GM18498 (cell line): ENCODE measurements at regions not wholly inside any gene's neighbourhood (a gene's known extent, or its start where the extent isn't known, plus 50 kb on each side); places are given as distances from the start of the nearest gene placed in this dataset.

ENCODE experiments used
- ATAC-seq: cut with Tn5 transposase; IDR thresholded peaks from one replicate; pipeline ENCODE4 v1.9.1; 2021; ENCODE audit warnings: mild to moderate bottlenecking, moderate library complexity; ENCODE audit not compliant: unreplicated experiment

DNA sequence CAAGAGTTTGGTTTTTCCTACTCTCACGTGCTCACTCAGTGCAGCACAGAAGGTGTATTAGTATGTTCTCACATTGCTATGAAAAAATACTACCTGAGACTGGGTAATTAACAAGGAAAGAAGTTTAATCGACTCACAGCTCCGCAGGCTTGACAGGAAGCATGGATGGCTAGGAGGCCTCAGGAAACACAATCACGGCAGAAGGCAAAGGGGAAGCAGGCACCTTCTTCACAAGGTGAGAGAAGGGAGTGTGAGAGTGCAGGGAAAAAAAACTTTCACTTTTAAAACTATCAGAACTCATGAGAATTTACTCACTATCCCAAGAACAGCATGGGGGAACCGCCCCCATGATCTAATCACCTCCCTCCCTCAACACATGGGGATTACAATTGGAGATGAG lies 185.8 kb upstream of the TMPO start:
- ATAC-seq, result no peak

DNA sequence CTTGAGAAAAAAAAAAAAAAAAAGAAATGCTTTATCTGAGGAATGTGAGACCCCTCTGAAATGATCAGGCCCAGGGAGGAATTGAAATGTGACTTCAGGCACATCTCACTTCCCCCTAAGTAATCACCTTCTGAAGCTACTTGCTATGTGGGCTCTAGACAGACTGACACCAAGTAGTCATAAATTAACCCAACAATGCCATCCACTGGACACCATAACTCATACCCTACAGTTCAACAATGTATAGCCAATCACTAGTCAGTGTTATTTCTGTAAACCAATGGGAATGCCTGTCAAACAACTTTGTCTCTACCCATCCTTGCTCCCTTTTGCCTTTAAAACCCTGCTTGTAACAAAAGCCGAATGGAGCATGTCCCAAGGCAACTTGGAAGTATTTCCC lies 182.7 kb upstream of the TMPO start:
- ATAC-seq, result peak; percentile 85

DNA sequence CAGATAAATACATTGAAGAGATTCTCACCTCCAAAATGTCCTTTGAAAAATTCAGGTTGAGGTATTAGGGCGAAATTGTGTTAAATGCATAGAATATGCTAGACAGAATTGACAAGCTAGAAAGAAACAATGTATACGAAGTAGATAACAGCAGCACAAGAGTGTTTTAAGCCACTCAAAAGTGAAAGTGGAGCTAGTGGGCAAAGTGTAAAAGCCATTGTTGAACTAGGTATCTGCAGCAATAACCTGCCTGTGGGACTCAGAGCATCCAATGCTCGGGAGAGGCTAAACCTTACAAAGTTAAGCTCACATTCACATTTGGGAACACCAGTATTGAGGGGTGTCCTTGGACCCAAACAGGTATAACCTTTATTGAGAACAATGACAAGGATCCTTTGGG lies 180.6 kb upstream of the TMPO start:
- ATAC-seq, result no peak

DNA sequence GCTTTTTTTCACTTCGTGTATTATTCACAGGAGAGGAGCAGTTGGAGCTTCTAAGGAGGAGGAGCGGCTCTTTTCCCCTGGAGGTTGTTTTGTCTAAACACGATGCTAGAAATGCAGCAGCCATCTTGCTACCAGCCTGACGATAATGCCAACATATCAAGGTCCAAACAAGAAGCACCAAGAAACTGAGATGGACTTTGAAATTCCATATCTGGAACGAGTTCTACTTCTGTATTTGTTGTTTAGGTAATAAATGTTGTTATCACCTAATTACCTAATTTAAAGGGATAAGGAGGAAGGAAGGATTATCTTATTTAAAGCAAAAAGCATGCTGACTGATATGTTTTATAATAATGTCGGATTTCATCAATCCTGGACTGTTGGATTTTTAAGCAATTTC lies 174.4 kb upstream of the TMPO start:
- no peak for ATAC-seq

DNA sequence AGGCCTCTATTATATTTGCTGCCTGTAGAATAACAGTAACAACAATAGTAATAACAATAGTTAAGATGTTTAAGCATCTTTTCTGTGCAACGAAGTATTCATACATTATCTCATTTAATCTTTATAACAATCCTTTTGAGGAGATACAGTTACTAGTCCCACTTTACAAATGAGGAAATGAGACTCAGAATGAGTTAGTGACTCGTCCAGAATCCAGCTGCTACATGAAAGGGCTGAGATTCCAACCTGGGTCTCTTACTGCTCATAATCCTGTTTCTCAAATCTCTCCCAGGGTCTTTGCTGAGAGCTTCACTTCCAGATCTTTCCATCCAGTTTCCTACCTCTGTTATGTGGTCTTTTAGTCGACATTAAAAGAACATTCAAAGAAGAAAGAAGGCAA lies 173.7 kb upstream of the TMPO start:
- ATAC-seq, result no peak

DNA sequence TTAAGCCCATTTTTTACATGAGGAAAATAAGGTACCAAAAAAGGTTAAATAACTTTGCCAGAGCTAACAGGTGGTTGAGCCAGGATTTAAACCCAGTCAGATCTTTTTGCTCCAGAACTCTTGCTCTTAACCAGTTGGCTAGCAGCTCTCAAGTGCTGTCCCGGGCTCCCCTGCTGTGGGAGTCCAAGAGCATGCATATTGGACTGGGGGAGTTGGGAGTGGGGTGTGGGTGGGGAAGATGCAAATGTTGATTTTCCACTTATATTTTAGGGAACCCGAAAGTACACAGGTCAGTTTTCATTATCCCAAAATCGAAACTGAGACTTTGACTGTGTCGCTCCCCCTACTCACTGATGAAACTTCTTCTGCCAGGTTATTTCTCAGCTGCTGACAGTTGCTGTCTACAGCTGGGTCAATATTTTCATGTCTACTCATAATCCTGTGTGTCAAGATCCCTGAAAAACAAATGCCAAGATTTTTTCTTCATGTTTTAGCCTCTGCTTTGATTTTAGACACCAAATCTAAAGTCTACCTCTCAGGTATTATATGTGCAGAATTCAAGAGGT lies 172.3 kb upstream of the TMPO start:
- peak; percentile 45 for ATAC-seq

DNA sequence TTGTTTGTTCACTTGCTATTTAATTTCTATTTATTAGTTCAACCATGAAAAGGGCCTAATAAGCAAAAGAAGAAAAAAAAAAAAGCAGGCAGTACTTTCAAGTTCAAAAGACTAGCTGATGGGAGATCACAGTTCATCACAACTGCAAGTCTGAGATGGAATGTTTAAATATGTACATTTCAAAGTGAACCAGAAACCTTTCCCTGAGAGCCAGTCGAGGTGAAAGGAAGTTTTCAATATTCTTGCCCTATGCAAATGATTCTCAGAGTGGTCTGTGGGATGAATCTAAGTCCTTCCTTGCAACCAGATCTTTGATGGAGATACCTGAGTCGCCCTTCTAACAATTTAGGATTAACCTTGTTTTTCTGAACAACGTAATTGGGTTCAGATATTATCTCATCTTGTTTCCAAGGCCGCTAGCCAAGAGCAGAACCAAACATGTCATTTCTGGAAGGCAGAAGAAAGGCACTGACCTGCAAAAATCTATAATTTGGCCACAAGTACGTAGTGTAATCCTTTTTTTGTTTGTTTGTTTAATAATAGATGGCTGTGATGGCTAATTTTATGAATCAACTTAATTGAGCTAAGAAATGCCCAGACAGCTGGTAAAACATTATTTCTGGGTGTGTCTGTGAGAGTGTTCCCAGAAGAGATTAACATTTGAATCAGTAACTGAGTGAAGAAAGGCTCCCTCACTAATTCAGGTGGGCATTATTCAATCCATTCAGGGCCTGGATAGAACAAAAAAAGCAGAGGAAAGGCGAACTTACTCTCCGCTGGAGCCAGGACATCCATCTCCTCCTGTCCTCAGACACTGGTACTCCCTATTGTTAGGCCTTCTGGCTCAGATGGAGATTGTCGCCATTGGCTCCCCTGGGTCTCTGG lies 171.1 kb upstream of the TMPO start:
- ATAC-seq, result no peak

DNA sequence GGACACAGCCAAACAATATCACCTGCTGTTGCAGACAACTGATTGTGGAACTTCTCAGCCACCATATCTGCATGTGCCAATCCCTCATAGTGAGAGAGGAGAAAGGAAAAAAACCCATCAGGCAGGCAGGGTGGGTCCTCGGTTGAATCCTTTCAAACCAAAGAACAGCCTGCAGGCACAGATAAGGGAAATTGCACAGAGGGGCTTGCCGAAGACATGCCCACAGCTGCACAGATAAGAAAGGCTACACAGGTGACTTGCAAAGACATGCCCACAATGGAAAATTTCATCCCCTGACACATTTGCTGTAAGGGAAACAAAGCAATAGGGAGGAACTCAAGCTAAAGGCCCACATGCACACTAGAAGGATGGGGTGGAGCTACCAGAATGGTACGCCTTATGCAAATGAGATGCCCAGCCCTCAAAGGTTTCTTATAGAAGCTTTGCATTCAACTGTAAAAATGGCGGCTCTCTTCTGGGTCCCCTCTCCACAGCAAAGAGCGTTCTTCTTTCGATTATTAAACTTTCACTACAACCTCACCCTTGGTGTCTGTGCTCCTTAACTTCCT lies 170.0 kb upstream of the TMPO start:
- ATAC-seq, result no peak

DNA sequence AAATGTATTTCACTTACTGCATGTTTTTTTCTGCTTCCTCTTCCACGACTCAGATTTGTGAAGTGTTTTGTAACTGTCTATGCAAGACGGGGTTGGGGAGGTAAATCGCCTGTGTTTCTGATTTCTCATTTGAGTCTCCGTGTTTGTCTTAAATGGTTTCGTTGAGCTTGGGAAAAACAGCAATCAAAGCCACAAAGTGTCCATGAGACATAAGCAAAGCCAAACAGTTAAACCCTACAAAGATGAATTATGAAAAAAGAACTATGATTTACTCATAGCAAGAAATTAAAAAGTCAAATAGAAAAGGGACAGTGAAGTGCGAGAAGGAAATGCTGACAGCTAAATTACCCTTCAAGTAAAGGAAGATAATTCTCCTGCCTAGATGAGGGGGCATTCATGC lies 164.3 kb upstream of the TMPO start:
- ATAC-seq, result no peak

DNA sequence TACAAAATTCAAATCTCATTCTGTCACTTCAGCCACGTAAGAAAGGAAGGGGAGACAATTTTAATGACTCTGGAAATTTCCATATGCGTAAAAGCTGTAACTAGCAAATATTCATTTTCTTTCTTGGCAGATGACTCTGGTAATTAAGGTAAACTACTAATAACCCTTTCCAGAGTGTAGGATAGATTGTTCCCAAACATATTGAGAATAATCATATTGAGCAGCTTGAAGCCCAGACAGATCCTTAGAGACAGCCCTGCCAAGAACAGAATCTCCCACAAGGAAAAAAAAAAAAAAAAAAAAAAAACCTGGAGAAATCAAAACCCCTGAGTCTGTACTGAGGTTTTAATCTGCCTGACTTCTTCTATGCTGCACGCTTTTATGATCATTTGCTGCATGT lies 163.6 kb upstream of the TMPO start:
- ATAC-seq, result no peak

DNA sequence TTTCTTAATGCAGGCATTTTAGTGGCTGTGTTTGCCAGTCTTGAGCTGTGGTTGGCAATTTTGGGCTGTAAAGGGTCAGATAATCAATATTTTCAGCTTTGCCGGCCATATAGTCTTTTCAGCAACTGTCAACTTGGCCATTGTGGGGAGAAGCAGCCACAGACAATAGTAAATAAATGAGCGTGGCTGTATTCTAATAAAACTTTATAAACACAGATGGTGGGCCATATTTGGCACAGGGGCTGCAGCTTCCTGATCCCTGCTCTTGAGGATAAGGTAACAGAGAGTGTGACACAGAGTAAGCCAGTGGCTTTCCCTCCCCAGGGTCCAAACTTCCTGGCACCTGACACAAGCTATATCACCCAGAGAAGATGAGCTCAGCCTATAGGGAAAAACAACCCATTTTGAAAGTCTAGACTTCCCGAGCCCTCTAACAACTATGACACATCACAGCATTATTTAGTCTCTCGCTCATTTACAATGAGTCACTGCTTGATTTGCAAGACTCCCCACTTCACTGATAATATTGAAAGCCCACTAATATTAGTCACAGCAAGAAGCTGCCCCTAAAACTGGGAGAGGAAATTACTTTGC lies 163.1 kb upstream of the TMPO start:
- ATAC-seq, result peak; percentile 47

DNA sequence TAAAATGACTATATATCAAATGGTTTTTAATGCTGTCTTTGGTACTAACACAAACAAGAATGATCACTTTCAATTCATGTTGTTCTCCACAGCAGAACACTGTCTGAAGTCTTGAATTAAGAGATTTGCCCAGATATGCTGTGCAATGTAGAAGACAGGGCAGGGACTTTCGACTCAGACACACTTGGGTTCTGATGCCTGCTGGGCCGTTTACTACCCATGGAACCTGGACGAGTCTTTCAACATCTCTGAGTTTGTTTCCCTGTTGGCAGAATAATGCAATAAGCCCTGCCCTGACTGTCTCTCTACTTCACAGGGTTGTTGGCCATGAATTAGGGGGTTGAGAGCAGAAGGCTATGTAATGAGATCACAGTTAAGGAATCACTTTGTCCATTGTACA lies 162.6 kb upstream of the TMPO start:
- ATAC-seq, result peak; percentile 25

DNA sequence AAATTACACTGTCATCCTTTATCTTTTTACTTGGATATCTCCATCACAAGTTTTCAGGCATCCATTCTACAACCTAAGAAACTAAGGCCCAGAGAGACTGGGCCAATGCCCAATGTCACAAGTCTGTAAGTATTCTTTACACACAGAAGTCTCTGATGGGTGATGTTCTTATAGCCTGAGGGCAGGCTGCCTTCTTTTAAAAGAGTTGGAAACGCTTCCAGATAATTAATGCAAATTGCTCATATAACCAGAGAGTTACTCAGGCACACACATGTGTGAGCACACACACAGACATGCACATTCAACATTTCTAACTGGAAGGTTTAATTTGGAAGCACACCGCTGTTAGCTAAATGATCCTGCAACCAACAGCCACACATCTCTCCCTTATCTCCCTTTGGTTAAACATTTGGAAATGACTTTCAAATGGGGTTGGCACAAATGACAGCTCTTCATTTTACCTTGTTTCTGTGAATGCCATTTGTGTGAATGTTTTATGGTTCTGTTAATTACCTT lies 160.8 kb upstream of the TMPO start:
- no peak for ATAC-seq

DNA sequence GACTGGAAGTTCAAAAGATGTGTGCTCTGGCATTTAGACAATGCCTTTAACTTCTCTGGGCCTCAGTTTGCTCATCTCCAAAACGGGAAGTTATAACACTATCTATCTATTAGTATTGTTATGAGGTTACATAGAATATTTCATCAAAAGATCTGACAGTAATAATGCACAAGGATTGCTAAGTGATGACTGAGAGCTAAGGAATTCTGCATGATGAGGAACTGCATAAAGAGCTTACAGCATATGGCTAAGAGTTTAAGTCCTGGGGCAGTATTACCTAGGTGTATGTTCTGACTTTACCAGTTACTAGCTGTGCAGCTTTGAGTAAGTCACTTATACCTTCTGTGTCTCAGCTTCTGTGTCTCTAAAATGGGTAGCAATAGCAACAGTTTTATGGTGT lies 160.1 kb upstream of the TMPO start:
- no peak for ATAC-seq

DNA sequence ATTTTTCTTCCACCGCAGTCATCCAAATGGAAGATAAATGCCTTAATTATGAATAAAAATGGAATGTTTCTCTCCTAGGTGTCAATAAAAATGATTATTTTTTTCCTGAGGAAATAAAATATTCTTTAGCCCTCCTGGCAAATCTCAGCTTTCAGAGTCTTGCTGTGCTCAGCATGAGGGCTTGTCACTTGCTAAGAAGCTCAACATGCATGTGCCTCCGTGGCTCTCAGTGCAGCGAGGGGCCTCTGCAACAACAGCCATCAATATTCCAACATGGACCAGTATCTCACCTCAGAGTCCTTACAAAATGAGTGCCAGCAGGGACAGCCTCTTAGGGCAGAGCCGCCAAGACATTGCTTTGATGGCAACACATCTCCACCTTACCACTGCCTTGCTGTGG lies 159.5 kb upstream of the TMPO start:
- ATAC-seq, result no peak

DNA sequence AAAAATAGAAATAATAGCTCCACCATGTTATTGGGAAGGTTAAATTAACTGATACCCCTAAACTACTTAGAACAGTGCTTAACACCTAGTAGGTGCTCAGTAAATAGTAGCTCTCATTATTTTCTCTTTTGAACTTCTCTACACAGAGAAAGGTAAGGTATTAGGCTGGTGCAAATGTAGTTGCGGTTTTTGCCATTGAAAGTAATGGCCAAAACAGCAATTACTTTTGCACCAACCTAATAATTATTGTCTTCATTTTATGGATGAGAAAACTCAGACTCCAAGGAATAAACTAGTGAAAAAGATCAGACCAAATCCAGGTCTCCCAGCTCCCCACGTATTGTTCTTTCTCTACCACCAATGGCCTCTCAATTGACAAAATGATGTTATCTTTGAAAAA lies 157.2 kb upstream of the TMPO start:
- no peak for ATAC-seq

DNA sequence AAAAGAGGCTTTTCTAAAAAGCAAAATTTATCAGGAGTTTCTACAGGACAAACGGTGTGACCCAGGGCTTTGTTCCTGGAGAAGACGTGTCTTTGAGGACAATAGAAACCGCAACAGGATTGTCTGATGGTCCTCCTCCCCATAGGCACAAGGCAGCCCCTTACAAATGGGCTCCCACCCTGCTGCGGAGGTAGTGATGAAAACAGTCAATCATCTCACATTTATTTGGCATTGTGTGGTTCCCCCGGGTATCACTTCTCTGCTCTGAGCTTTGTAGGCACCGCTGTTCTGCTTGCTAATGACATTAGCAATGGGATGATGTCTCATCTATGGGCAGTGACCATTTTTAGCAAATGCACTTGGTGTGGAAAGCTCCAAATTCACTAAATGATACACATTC lies 155.5 kb upstream of the TMPO start:
- no peak for ATAC-seq

DNA sequence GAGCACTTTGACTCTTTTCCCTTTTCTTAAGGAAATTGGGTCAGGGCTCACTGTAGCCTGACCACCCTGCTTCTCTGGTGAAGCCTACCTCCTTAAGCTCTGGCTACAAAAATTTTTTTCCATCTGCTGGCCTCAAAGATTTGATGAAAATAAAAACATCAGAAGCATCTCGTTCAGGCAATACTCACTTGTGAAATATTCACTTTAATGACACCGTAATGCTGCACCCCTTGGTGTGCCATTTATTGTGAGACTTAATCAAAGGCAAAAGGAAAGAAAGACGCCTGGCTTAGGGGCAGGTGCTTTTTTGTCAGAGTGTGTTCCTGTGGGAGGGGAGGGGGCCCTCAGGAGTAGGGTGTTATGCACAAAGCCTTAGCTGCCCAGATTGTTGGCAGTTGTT lies 155.0 kb upstream of the TMPO start:
- ATAC-seq, result no peak

DNA sequence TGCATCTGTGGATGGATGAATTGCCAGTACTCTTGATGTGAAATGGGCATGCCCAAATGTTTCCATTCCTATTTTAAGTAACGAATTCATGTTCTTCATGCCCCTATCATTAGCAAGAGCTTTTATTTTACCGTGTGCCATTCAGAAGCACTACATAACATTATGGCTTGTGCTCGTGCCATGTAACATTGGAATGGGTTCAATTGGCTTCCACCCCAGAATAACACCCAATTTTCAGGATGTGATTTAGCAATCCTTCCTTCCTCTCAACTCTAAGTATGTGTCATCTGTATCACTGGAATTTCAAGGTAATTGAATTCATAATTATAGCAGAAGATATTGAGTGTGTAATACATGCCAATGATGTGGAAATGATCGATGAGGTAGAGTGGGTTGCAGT lies 145.8 kb upstream of the TMPO start:
- ATAC-seq, result no peak

DNA sequence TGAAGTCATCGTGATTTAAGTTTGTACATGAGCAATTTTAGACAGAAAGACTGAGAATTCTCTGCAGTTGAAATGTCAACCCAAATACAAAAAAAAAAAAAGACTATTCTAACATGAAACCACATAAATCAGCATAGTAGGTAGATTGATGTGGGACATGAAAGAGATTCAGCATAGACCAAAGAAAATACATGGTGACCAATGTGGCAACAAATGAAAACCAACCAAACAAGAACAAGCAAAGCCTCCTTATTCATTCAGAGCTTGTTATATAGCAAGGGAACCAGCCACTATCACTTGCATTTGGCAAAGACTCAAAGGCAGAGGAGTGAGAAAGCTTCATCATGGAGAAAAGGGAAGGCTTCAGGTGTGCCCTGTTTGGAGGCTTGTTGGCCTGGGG lies 144.4 kb upstream of the TMPO start:
- no peak for ATAC-seq

DNA sequence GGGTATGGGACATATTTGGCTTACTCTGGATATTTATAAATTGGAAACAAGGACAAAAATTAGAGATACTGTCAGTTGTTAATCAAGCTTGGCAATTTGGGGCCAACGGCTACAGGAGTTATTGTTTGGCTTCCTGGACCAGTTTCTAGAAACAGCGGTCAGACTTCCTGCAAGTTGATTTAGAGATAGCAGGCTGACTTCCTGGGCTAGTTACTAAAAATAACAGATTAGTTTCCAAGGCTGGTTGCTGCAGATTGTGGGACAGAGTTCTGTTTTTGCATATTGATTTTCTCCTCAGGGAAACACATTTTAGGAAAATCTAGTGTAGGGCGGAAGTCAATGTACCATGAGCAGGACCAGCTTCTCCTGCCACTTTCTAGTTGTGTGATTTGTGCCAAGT lies 144.0 kb upstream of the TMPO start:
- ATAC-seq, result no peak
